AG09319 (cell line): ENCODE measurements at regions not wholly inside any gene's neighbourhood (a gene's known extent, or its start where the extent isn't known, plus 50 kb on each side); places are given as distances from the start of the nearest gene placed in this dataset.

Experiments used
- DNase-seq: peaks from one replicate; pipeline ENCODE4 v3.0.0-alpha.2; 2010; ENCODE audit warnings: low read depth; ENCODE audit errors: extremely low read depth
- TF ChIP-seq, protein P1 (sequence below): IDR thresholded peaks from 2 replicates; pipeline ENCODE4 v1.5.1; 2011; ENCODE audit warnings: low read depth, mild to moderate bottlenecking, inconsistent platforms, low read length, moderate library complexity

DNA sequence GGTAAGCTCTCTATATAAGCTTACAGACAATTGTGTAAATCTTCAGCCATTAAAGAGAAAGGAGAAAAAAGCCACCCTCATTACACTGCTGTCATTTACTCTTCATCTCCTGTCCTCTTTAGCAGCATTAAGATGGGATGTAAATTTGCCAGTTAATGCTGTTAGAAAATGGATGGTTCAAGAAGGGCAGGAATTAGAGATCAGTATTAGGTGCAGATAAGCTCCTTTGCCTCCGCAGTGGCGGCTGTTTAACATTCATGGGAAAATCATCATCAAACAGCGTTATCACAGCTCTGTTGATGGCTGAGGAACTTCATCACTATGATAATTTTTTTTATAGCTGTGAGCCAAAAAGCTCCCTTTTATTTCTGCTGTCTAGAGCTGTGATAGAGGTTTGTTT is 61.8 kb upstream of the FAM204A start:
- no peak for DNase-seq
- TF ChIP-seq, protein P1, sequence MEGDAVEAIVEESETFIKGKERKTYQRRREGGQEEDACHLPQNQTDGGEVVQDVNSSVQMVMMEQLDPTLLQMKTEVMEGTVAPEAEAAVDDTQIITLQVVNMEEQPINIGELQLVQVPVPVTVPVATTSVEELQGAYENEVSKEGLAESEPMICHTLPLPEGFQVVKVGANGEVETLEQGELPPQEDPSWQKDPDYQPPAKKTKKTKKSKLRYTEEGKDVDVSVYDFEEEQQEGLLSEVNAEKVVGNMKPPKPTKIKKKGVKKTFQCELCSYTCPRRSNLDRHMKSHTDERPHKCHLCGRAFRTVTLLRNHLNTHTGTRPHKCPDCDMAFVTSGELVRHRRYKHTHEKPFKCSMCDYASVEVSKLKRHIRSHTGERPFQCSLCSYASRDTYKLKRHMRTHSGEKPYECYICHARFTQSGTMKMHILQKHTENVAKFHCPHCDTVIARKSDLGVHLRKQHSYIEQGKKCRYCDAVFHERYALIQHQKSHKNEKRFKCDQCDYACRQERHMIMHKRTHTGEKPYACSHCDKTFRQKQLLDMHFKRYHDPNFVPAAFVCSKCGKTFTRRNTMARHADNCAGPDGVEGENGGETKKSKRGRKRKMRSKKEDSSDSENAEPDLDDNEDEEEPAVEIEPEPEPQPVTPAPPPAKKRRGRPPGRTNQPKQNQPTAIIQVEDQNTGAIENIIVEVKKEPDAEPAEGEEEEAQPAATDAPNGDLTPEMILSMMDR: no peak

DNA sequence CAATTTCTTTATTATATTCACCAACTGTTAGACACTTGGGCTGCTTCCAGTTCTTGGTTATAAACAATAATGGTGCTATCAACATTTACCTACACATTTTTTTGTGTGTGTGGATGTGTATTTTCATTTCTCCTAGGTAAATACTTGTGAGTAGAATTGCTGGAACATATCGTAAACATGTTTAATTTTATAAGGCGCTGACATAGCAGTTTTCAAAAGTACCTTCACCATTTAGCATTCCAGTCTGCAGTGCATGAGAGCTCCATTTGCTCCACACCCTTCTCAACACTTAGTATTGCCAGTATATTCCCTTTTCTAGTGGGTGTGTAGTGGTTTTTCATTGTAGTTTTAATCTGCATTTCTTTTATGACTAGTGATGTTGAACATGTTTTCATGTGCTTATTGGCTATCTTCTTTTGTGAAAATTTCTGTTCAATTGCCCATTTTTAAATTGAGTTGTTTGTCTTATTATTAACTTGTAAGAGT is 59.6 kb upstream of the FAM204A start:
- TF ChIP-seq, protein P1: no peak
- no peak for DNase-seq

DNA sequence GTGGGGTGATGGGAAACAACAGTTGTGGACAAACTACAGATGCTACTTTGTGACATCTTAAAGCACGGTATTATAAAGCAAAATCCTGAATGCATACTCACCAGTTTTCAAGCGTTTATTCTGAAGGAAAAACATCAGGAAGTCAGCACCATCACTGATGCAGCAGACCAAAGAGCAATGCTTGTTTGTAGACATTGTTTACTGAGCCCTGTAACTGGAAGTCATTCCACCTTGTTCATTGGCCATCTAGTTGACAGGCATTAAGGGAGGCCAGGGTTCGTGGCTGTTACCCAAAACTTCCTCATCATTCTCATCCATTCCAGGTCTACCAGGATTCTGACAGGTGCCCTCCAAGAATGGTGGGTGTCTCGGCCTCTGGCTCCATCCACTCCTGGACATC is 55.3 kb upstream of the FAM204A start:
- no peak for DNase-seq
- TF ChIP-seq, protein P1: no peak

DNA sequence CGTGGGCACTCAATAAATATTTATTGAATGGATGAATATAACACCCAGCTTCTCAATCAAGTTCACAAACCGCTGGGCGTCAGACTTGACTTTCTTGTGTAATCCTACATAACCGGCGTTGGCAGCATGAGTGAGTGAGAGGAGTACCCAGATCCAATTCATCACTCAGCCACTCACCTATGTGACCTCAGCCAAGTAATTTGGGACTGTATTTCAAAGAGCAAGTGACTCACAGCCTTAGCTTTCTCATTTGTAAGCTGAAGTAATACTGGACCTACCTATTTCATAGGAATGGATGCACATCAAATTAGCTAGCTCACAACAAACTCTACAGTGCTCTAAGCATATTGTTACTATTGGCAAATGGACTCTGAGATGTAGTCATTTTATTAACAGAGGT is 53.8 kb upstream of the FAM204A start:
- TF ChIP-seq, protein P1: no peak
- DNase-seq: no peak

DNA sequence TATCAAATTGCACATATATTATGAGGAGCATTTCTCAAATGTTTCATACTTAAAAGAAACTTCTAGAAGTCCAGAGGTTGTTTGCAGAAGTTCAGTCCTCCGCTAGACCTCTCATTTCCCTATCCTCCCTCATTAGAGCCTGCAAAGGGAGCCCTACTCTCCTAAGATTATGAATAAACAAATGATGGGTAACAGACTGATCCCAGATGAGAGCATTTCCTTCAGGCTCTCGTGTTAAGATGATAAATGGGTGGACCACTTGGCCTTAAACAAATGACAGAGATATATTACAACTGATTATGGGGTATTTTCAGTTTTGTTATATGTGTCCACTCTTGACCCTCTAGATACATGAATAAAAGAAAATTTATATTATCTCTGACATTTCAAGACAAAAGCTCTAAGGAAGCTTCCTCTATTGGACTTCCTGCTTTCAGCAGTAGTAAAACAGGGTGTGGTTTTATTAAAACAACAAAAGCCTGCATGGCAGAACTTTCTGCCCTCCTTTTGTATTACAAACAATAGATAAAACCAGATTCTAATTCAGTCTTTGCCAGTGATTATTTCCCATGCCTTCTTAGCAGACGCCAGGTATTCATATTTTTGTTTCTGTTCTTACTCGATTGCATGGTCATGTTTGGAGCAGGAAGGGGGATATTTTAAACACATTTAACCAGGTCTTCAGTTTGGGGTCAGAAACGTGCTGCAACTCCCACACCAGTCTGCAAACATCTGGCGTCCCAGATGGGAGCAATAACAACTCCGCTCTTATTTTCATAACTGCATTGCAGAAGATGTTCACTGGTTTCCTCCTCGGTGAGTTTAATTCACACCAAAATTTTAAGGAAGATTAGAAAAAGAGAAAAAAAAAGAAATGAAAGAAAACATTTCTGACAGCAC is 52.4 kb upstream of the FAM204A start:
- TF ChIP-seq, protein P1: no peak
- no peak for DNase-seq

DNA sequence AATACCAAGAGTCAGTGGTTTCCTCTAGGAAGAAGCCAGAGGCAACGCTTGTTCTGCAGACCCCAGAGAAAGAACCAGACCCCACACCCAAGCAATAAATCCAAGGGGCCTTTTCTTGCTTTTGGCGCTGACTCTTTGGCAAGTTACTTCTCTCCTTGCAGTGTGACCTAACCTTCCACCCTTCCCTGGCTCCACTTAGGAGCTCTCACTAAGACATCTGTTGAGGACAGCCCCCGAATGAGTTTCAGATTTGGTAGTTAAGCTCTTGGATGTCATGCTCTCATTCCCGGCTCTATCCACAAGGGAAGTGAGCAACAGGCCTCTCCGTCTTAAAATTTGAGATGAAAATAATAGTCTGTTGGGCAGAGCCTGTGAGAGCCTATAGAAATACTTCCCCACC is 50.6 kb upstream of the FAM204A start:
- TF ChIP-seq, protein P1: no peak
- no peak for DNase-seq
